HCT116 (cell line): ENCODE measurements at regions not wholly inside any gene's neighbourhood (a gene's known extent, or its start where the extent isn't known, plus 50 kb on each side); places are given as distances from the start of the nearest gene placed in this dataset.

Experiments
- ATAC-seq: fragments of 200-7000 bp; cut with Tn5 transposase; 2 replicates; pipeline ENCODE4 v1.9.1; 2020; ENCODE audit warnings: mild to moderate bottlenecking, moderate library complexity
- BruUV-seq: library from RNA; stranded (reverse); fragments of 400-500 nt; replicated peaks from 2 replicates; lab custom pipeline; 2021; lab: Mats Ljungman, UMichigan
- CTCF ChIA-PET: fragments of 300-600 bp; sonication (Branson Sonifier 250); formaldehyde crosslinking; loops from one replicate; lab custom pipeline; 2021; ENCODE audit warnings: antibody characterized with exemption; lab: Charles Lee
- POLR2A ChIA-PET: fragments of 300-600, 350-600 bp; sonication (Branson Sonifier 250); formaldehyde crosslinking; loops from one replicate; lab custom pipeline; 2021; ENCODE audit warnings: antibody characterized with exemption; lab: Charles Lee
- RAD21 ChIA-PET, 2 experiments: fragments of 300-600 bp; sonication (Branson Sonifier 250); formaldehyde crosslinking; loops; one replicate each; lab custom pipeline; 2023; ENCODE audit warnings: low total read pairs in 2 of 2; ENCODE audit not compliant: uncharacterized antibody in 2 of 2, unreplicated experiment in 2 of 2, low non-redundant PET in 1 of 2; lab: Charles Lee
- DNase-seq: peaks from one replicate; pipeline ENCODE4 v3.0.0-alpha.2; 2010; ENCODE audit warnings: low read depth, low spot score
- H2AFZ ChIP-seq: fragments of 200-600 bp; shearing (Covaris generic), sonication (generic); 2 replicates; pipeline ENCODE4 v1.6.1; 2017; ENCODE audit warnings: low read depth, mixed run types, mixed read lengths, antibody characterized with exemption, low read length; ENCODE audit not compliant: poor library complexity, severe bottlenecking
- H3K27ac ChIP-seq: 2 replicates; pipeline ENCODE4 v1.5.1; 2012; ENCODE audit warnings: low read depth, low read length
- H3K27me3 ChIP-seq: fragments of 200-600 bp; sonication (generic); 2 replicates; pipeline ENCODE4 v1.6.1; 2016; ENCODE audit warnings: mixed run types, low read length, mixed read lengths; ENCODE audit not compliant: insufficient read depth
- H3K36me3 ChIP-seq, 2 experiments: fragments of 200-500 bp in 1 of 2; fragments of 200-600 bp in 1 of 2; sonication (Bioruptor generic) in 1 of 2; sonication (generic) in 1 of 2; 2 replicates each; pipeline versions ENCODE4 v1.5.1 to v1.6.1; 2014 to 2016; ENCODE audit warnings: low read length in 2 of 2, inconsistent platforms in 1 of 2, mixed read lengths in 1 of 2, mixed run types in 1 of 2; ENCODE audit not compliant: insufficient read depth in 2 of 2, control insufficient read depth in 1 of 2
- H3K4me1 ChIP-seq, 2 experiments: fragments of 200-600 bp in 1 of 2; sonication (generic) in 1 of 2; 2 replicates each; pipeline versions ENCODE4 v1.5.1 to v1.6.1; 2012 to 2017; ENCODE audit warnings: low read length in 2 of 2, inconsistent platforms in 1 of 2, mild to moderate bottlenecking in 1 of 2, mixed read lengths in 1 of 2, mixed run types in 1 of 2, moderate library complexity in 1 of 2; ENCODE audit not compliant: insufficient read depth in 2 of 2, control insufficient read depth in 1 of 2
- H3K4me2 ChIP-seq: fragments of 200-600 bp; sonication (generic); 2 replicates; pipeline ENCODE4 v1.6.1; 2017; ENCODE audit warnings: mixed run types, low read length, mixed read lengths
- H3K4me3 ChIP-seq, 2 experiments: fragments of 200-600 bp in 1 of 2; sonication (generic) in 1 of 2; replicated peaks in 1 of 2; 2 replicates each; pipeline ENCODE4 v1.5.1; 2011 to 2016; ENCODE audit warnings: low read length in 2 of 2, control low read depth in 1 of 2, low read depth in 1 of 2, mild to moderate bottlenecking in 1 of 2, mixed read lengths in 1 of 2, mixed run types in 1 of 2
- H3K79me2 ChIP-seq: fragments of 200-600 bp; sonication (generic); 2 replicates; pipeline ENCODE4 v1.6.1; 2017; ENCODE audit warnings: mild to moderate bottlenecking, mixed run types, low read length, moderate library complexity, mixed read lengths; ENCODE audit not compliant: insufficient read depth
- H3K9ac ChIP-seq: fragments of 200-600 bp; sonication (generic); 2 replicates; pipeline ENCODE4 v1.6.1; 2016; ENCODE audit warnings: low read length, mixed read lengths
- H3K9me2 ChIP-seq: fragments of 200-600 bp; sonication (generic), shearing (Covaris generic); 2 replicates; pipeline ENCODE4 v1.6.1; 2017; ENCODE audit warnings: mixed run types, mild to moderate bottlenecking, moderate library complexity; ENCODE audit not compliant: insufficient read depth
- H3K9me3 ChIP-seq, 2 experiments: fragments of 200-500 bp in 1 of 2; fragments of 200-600 bp in 1 of 2; sonication (Bioruptor generic) in 1 of 2; sonication (generic) in 1 of 2; 2 replicates each; pipeline ENCODE4 v1.6.1; 2014 to 2017; ENCODE audit warnings: low read length in 2 of 2, mixed read lengths in 2 of 2, inconsistent platforms in 1 of 2, low read depth in 1 of 2, mild to moderate bottlenecking in 1 of 2, mixed run types in 1 of 2, moderate library complexity in 1 of 2; ENCODE audit not compliant: control insufficient read depth in 1 of 2, insufficient read depth in 1 of 2
- H4K20me1 ChIP-seq: fragments of 200-600 bp; sonication (generic), shearing (Covaris generic); 2 replicates; pipeline ENCODE4 v1.6.1; 2017; ENCODE audit warnings: mixed run types, mild to moderate bottlenecking, moderate library complexity; ENCODE audit not compliant: insufficient read depth
- CBX3 ChIP-seq: IDR thresholded peaks from 2 replicates; pipeline ENCODE4 v1.6.1; 2012; ENCODE audit warnings: low read depth
- CEBPB ChIP-seq: IDR thresholded peaks from 2 replicates; pipeline ENCODE4 v1.6.1; 2012; ENCODE audit warnings: low read depth
- ELF1 ChIP-seq: IDR thresholded peaks from 2 replicates; pipeline ENCODE4 v1.6.1; 2012; ENCODE audit warnings: low read depth, borderline replicate concordance
- EZH2 ChIP-seq: fragments of 200-600 bp; sonication (generic); IDR thresholded peaks from 2 replicates; pipeline ENCODE4 v1.6.1; 2017; ENCODE audit warnings: antibody characterized with exemption, mixed run types
- FOSL1 ChIP-seq: IDR thresholded peaks from 2 replicates; pipeline ENCODE4 v1.6.1; 2012; ENCODE audit warnings: low read depth
- JUND ChIP-seq: IDR thresholded peaks from 2 replicates; pipeline ENCODE4 v1.6.1; 2012
- MAX ChIP-seq: IDR thresholded peaks from 2 replicates; pipeline ENCODE4 v1.6.1; 2012
- POLR2A ChIP-seq: IDR thresholded peaks from 2 replicates; pipeline ENCODE4 v1.7.0; 2011; ENCODE audit warnings: borderline replicate concordance; ENCODE audit not compliant: insufficient read depth, insufficient read length; ENCODE audit errors: extremely low read depth
- POLR2AphosphoS5 ChIP-seq: IDR thresholded peaks from 2 replicates; pipeline ENCODE4 v1.6.1; 2011; ENCODE audit warnings: mild to moderate bottlenecking, low read depth, low read length, moderate library complexity
- RAD21 ChIP-seq: IDR thresholded peaks from 2 replicates; pipeline ENCODE4 v1.6.1; 2012; ENCODE audit warnings: low read depth, mild to moderate bottlenecking
- REST ChIP-seq: IDR thresholded peaks from 2 replicates; pipeline ENCODE4 v1.6.1; 2012; ENCODE audit warnings: low read depth
- SIN3A ChIP-seq: IDR thresholded peaks from 2 replicates; pipeline ENCODE4 v1.6.1; 2012; ENCODE audit warnings: low read depth
- SRF ChIP-seq: IDR thresholded peaks from 2 replicates; pipeline ENCODE4 v1.6.1; 2012; ENCODE audit warnings: low read depth
- YY1 ChIP-seq: IDR thresholded peaks from 2 replicates; pipeline ENCODE4 v1.6.1; 2011; ENCODE audit warnings: low read length, low read depth, moderate library complexity, mild to moderate bottlenecking; ENCODE audit not compliant: insufficient replicate concordance; ENCODE audit errors: extremely low read depth
- intact Hi-C: fragments of 100-400 bp; cut with micrococcal nuclease; formaldehyde crosslinking; loops from 2 replicates; pipeline ENCODE4 v1.10.0; 2022

DNA sequence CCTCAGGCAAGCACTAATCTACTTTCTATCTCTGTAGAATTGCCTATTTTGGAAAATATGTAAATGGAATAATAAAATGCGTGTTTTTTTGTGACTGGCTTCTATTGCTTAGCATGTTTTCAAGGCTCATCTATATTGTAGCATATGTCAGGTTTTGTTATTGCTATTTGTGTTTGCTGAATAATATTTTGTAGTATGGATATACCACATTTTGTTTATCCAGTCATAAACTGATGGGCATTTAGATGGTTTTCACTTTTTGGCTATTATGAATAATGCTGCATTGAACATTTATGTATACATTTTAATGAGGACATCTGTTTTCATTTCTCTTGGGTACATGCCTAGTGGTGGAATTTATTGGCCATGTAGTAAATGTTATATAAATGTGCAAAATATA lies 183.3 kb upstream of the ZP4 start:
- ChIA-PET RAD21 (no interaction called here), CTCF (no interaction called here), POLR2A (no interaction called here)
- Histone ChIP-seq H3K36me3 (no peaks in the 10 kb centered on the region), H3K4me2 (no peak overlapping the region), H3K9ac (no peak overlapping the region), H4K20me1 (no peaks in the 10 kb centered on the region), H3K9me2 (no peaks in the 10 kb centered on the region), H3K27me3 (no peaks in the 10 kb centered on the region), H3K27ac (no peak overlapping the region), H3K4me1 (no peaks in the 10 kb centered on the region), H3K9me3 (peaks cover 0 to 12% of the 10 kb centered on the region in 2 experiments; a peak in 2 of 4 replicates), H3K79me2 (no peaks in the 10 kb centered on the region), H2AFZ (no peak overlapping the region), H3K4me3 (no peak overlapping the region)
- intact Hi-C loops: no loop called here
- no peak for TF ChIP-seq FOSL1
- TF ChIP-seq POLR2A: no peak
- TF ChIP-seq CBX3: no peak
- no peak for TF ChIP-seq RAD21
- no peak for TF ChIP-seq ELF1
- TF ChIP-seq JUND: no peak
- no peak for TF ChIP-seq REST
- TF ChIP-seq POLR2AphosphoS5: no peak
- TF ChIP-seq MAX: no peak
- TF ChIP-seq CEBPB: no peak
- no peak for TF ChIP-seq EZH2
- no peak for TF ChIP-seq YY1
- TF ChIP-seq SRF: no peak
- no peak for TF ChIP-seq SIN3A
- ATAC-seq: no peak
- BruUV-seq: no TSS peak
- DNase-seq: no peak
